AG04450 (cell line): ENCODE measurements at regions not wholly inside any gene's neighbourhood (a gene's known extent, or its start where the extent isn't known, plus 50 kb on each side); places are given as distances from the start of the nearest gene placed in this dataset.
"Not testable (repeated sequence)": the region's sequence is repeated elsewhere in the genome, so short reads cannot be mapped to it uniquely, and the experiment has no call there.

Experiments used
- CTCF ChIA-PET: fragments of 300-600, 350-600 bp; formaldehyde crosslinking; extraction: SDS; loops from one replicate; lab custom pipeline; 2022; ENCODE audit warnings: antibody characterized with exemption, inconsistent platforms; lab: Charles Lee
- POLR2A ChIA-PET: fragments of 350-600 bp; formaldehyde crosslinking; extraction: SDS; loops from one replicate; lab custom pipeline; 2021; ENCODE audit warnings: antibody characterized with exemption, inconsistent platforms; lab: Yijun Ruan, JAX
- DNase-seq: peaks from one replicate; pipeline ENCODE4 v3.0.0-alpha.2; 2011; ENCODE audit warnings: low read depth, low spot score
- H3K27ac ChIP-seq: one replicate; pipeline ENCODE4 v1.5.1; 2012; ENCODE audit warnings: low read depth, low read length, control low read depth
- H3K27me3 ChIP-seq: one replicate; pipeline ENCODE4 v1.6.0; 2012; ENCODE audit warnings: low read length; ENCODE audit not compliant: control insufficient read depth, insufficient read depth
- H3K4me3 ChIP-seq: 2 replicates; pipeline ENCODE4 v1.5.1; 2011; ENCODE audit warnings: mild to moderate bottlenecking, low read depth, low read length, control low read depth
- H3K9me3 ChIP-seq: 2 replicates; pipeline ENCODE4 v1.5.1; 2012; ENCODE audit warnings: low read length; ENCODE audit not compliant: control insufficient read depth, insufficient read depth
- TF ChIP-seq, protein P1 (sequence below): IDR thresholded peaks from 2 replicates; pipeline ENCODE4 v1.5.1; 2011; ENCODE audit warnings: low read depth, low read length, control low read depth, inconsistent platforms

DNA sequence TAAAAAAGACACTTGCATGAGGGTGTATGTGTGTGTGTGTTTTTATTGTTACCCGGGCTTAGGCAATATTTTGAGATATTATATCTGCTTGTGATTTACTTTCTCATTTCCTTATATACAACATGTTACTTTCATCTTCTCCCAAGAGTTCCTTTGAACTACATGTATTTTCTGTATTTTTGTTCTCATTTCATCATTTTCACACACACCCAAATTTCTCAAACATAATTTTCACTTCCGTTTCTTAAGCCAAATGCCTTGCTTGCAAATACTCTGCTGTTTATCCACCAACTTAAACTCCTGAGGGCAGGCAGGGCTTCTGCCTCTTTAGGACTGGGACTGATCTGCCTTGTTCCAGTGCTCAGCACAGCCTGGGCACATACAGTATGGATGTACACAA is 69.3 kb upstream of the FYN start:
- DNase-seq: no peak
- Histone ChIP-seq H3K27ac (no peak overlapping the region), H3K27me3 (no peaks in the 10 kb centered on the region), H3K4me3 (no peak overlapping the region), H3K9me3 (no peaks in the 10 kb centered on the region)
- POLR2A ChIA-PET: no interaction called here
- TF ChIP-seq, protein P1, sequence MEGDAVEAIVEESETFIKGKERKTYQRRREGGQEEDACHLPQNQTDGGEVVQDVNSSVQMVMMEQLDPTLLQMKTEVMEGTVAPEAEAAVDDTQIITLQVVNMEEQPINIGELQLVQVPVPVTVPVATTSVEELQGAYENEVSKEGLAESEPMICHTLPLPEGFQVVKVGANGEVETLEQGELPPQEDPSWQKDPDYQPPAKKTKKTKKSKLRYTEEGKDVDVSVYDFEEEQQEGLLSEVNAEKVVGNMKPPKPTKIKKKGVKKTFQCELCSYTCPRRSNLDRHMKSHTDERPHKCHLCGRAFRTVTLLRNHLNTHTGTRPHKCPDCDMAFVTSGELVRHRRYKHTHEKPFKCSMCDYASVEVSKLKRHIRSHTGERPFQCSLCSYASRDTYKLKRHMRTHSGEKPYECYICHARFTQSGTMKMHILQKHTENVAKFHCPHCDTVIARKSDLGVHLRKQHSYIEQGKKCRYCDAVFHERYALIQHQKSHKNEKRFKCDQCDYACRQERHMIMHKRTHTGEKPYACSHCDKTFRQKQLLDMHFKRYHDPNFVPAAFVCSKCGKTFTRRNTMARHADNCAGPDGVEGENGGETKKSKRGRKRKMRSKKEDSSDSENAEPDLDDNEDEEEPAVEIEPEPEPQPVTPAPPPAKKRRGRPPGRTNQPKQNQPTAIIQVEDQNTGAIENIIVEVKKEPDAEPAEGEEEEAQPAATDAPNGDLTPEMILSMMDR: no peak
- CTCF ChIA-PET: no interaction called here

DNA sequence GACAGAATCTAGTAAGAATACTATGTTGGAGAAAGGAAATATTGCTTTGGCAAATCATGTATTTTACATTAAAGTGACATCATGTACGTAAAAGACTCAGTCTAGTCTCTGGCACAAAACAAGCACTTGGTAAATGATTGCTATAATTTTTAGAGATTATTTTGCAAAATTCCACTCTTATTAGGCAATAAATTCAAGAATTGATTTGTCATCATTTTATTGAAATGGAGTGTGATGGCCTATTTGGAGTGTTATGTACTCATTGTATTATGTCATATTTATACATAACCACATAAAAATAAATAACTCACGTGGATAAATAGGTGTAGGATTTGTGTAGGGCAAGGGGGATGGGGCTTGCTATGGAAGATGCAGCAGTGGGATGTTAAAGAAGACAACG is 70.0 kb upstream of the FYN start:
- ChIA-PET POLR2A (no interaction called here), CTCF (no interaction called here)
- no peak overlapping the region for H3K4me3 ChIP-seq
- no peaks in the 10 kb centered on the region for H3K9me3 ChIP-seq
- TF ChIP-seq, protein P1: no peak
- DNase-seq: no peak
- H3K27ac ChIP-seq: no peak overlapping the region
- no peaks in the 10 kb centered on the region for H3K27me3 ChIP-seq

DNA sequence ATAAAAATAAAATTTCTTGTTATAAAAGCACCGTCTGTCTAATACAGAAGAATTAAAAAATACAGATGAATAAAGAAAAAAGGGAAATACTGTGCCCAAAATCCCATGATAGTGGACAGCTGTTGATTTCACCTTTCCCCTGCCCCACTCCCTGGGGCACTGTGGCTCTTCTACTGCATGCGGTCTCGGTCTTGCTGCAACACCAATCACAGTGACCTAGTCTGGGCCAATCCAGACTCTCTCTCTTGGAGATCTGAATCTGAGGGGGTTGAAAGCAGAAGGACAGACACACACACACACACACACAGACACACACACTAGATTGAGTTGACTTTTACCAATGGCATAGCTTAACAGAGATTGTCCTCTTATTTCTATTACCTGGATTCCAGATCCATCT is 70.5 kb upstream of the FYN start:
- Histone ChIP-seq H3K27me3 (no peaks in the 10 kb centered on the region), H3K27ac (no peak overlapping the region), H3K9me3 (no peaks in the 10 kb centered on the region), H3K4me3 (no peak overlapping the region)
- no peak for DNase-seq
- ChIA-PET POLR2A (no interaction called here), CTCF (no interaction called here)
- TF ChIP-seq, protein P1: no peak

DNA sequence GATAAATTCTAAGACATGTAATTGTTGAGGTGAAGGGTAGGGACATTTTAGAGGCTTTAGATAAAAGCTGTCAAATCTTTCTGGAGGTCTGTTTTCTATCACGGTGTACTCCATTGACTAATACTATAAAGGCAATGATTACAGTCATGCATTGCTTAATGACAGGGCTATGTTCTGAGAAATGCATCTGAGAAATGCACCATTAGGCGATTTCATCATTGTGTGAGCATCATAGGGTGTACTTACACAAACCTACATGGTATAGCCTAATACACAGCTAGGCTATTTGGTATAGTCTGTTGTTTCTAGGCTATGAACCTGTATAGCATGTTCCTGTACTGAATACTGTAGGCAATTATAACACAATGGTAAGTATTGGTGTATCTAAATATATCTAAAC is 71.3 kb upstream of the FYN start:
- POLR2A ChIA-PET: no interaction called here
- no peaks in the 10 kb centered on the region for H3K27me3 ChIP-seq
- no peak overlapping the region for H3K4me3 ChIP-seq
- CTCF ChIA-PET: no interaction called here
- TF ChIP-seq, protein P1: no peak
- H3K27ac ChIP-seq: no peak overlapping the region
- no peaks in the 10 kb centered on the region for H3K9me3 ChIP-seq
- DNase-seq: no peak

DNA sequence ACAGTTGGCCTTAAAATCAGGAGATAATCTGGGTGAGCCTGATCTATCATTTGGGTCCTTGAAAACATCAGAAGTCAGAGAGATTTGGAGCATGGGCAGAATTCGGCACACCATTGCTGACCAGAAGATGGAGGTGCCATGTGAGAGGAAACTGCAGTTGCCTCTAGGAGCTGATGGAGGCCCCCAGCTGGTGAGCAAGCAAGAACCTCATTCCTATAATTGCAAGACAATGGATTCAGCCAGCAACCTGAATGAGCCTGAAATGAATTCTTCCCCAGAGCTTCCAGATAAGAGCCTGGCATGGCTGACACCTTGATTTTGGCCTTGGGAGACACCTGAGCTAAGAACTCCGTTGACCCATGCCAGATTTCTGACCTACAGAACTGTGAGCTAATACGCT is 76.3 kb upstream of the FYN start:
- Histone ChIP-seq H3K27me3 (peaks cover 7% of the 10 kb centered on the region), H3K27ac (no peak overlapping the region), H3K4me3 (no peak overlapping the region), H3K9me3 (no peaks in the 10 kb centered on the region)
- no peak for DNase-seq
- ChIA-PET CTCF (no interaction called here), POLR2A (no interaction called here)
- TF ChIP-seq, protein P1: no peak

DNA sequence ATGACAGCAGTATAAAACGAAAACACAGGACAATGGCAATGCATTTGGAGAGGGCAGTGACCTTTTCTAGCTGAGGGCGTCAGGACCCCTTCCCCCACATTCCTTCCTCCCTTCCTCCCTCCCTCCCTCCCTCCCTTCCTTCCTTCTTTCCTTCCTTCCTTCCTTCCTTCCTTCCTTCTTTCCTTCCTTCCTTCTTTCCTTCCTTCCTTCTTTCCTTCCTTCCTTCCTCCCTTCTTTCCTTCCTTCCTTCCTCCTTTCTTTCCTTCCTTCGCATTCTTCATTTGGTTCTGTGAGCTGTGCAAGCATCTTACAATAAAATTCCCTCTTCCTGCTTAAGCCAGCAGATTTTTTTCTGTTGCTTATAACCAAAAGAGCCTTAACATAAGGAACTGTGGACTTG is 76.7 kb upstream of the FYN start:
- H3K27me3 ChIP-seq, H3K9me3 ChIP-seq, H3K4me3 ChIP-seq, H3K27ac ChIP-seq, DNase-seq, CTCF ChIA-PET, POLR2A ChIA-PET: not testable (repeated sequence)
